Trophoblast cell (in vitro differentiated cells and primary cell): ENCODE measurements at regions not wholly inside any gene's neighbourhood (a gene's known extent, or its start where the extent isn't known, plus 50 kb on each side); places are given as distances from the start of the nearest gene placed in this dataset.
A peak's percentile ranks its signal among the peaks of the same experiment; 100 is the strongest.

Source experiments
- DNase-seq, 2 donors: peaks; one replicate each; pipeline ENCODE4 v3.0.0-alpha.2; 2016
- H2AFZ ChIP-seq: 2 replicates; pipeline ENCODE4 v1.6.1; 2013; ENCODE audit warnings: low read length, moderate library complexity, mild to moderate bottlenecking; ENCODE audit not compliant: insufficient read depth, poor library complexity
- H2AK5ac ChIP-seq: 2 replicates; pipeline ENCODE4 v1.6.1; 2013; ENCODE audit warnings: mild to moderate bottlenecking, low read length
- H2BK120ac ChIP-seq: 2 replicates; pipeline ENCODE4 v1.6.1; 2013; ENCODE audit warnings: low read length, mild to moderate bottlenecking, moderate library complexity; ENCODE audit not compliant: insufficient read depth, poor library complexity
- H2BK12ac ChIP-seq: 2 replicates; pipeline ENCODE4 v1.6.1; 2013; ENCODE audit warnings: mild to moderate bottlenecking, low read length, moderate library complexity
- H2BK5ac ChIP-seq: 2 replicates; pipeline ENCODE4 v1.6.1; 2013; ENCODE audit warnings: low read length, low read depth, moderate library complexity, mild to moderate bottlenecking; ENCODE audit not compliant: poor library complexity
- H3K14ac ChIP-seq: 2 replicates; pipeline ENCODE4 v1.6.1; 2013; ENCODE audit warnings: mild to moderate bottlenecking, low read length
- H3K18ac ChIP-seq: 2 replicates; pipeline ENCODE4 v1.6.1; 2013; ENCODE audit warnings: mild to moderate bottlenecking, low read length
- H3K23ac ChIP-seq: 2 replicates; pipeline ENCODE4 v1.6.1; 2013; ENCODE audit warnings: low read length
- H3K27ac ChIP-seq: 2 replicates; pipeline ENCODE4 v1.5.1; 2013; ENCODE audit warnings: low read depth, mild to moderate bottlenecking, inconsistent platforms, low read length, moderate library complexity
- H3K27me3 ChIP-seq: 2 replicates; pipeline ENCODE4 v1.6.1; 2013; ENCODE audit warnings: inconsistent platforms, mild to moderate bottlenecking, low read length, moderate library complexity; ENCODE audit not compliant: insufficient read depth
- H3K36me3 ChIP-seq, 2 experiments: 1 replicate in 1 of 2; 2 replicates in 1 of 2; pipeline ENCODE4 v1.6.1; 2013; ENCODE audit warnings: low read length in 2 of 2, mild to moderate bottlenecking in 2 of 2, moderate library complexity in 1 of 2; ENCODE audit not compliant: insufficient read depth in 2 of 2, control insufficient read depth in 1 of 2
- H3K4ac ChIP-seq: 2 replicates; pipeline ENCODE4 v1.6.1; 2013; ENCODE audit warnings: low read depth, mild to moderate bottlenecking, low read length, moderate library complexity
- H3K4me1 ChIP-seq, 2 experiments: 1 replicate in 1 of 2; 2 replicates in 1 of 2; pipeline ENCODE4 v1.6.1; 2013; ENCODE audit warnings: low read length in 2 of 2, mild to moderate bottlenecking in 2 of 2, moderate library complexity in 1 of 2; ENCODE audit not compliant: insufficient read depth in 2 of 2, control insufficient read depth in 1 of 2
- H3K4me2 ChIP-seq: 2 replicates; pipeline ENCODE4 v1.6.1; 2013; ENCODE audit warnings: inconsistent platforms, mild to moderate bottlenecking, low read length, moderate library complexity
- H3K4me3 ChIP-seq: 2 replicates; pipeline ENCODE4 v1.5.1; 2013; ENCODE audit warnings: mild to moderate bottlenecking, low read depth, low read length, inconsistent platforms
- H3K79me1 ChIP-seq: one replicate; pipeline ENCODE4 v1.6.1; 2013; ENCODE audit warnings: low read length
- H3K79me2 ChIP-seq: 2 replicates; pipeline ENCODE4 v1.6.1; 2013; ENCODE audit warnings: low read length, mild to moderate bottlenecking; ENCODE audit not compliant: control insufficient read depth, insufficient read depth, poor library complexity
- H3K9ac ChIP-seq: 2 replicates; pipeline ENCODE4 v1.6.1; 2013; ENCODE audit warnings: mild to moderate bottlenecking, low read length
- H3K9me3 ChIP-seq: 2 replicates; pipeline ENCODE4 v1.6.1; 2013; ENCODE audit warnings: low read depth, mild to moderate bottlenecking, control low read depth, inconsistent platforms, low read length; ENCODE audit not compliant: insufficient read depth
- H4K12ac ChIP-seq: 2 replicates; pipeline ENCODE4 v1.6.1; 2013; ENCODE audit warnings: low read depth, mild to moderate bottlenecking, low read length, moderate library complexity
- H4K8ac ChIP-seq: 2 replicates; pipeline ENCODE4 v1.6.1; 2013; ENCODE audit warnings: low read depth, mild to moderate bottlenecking, low read length, moderate library complexity
- H4K91ac ChIP-seq: one replicate; pipeline ENCODE4 v1.6.1; 2013; ENCODE audit warnings: low read depth, mild to moderate bottlenecking, low read length, moderate library complexity
- WGBS: extraction: QIAGEN DNeasy Blood & Tissue Kit; methylation state at CpG from one replicate; pipeline ENCODE4 v1.1.7; 2013; ENCODE audit warnings: missing lambda C conversion rate; ENCODE audit not compliant: insufficient read length, insufficient coverage; ENCODE audit errors: extremely low coverage; 5-methylcytosine and 5-hydroxymethylcytosine counted together

GRCh38 chr10:121690152-121690848 is 92.1 kb upstream of the FGFR2 start:
- Histone ChIP-seq H2AK5ac (no peak overlapping the region), H3K36me3 (no peaks in the 10 kb centered on the region), H3K23ac (no peak overlapping the region), H3K79me2 (no peaks in the 10 kb centered on the region), H3K27me3 (no peaks in the 10 kb centered on the region), H3K4ac (no peak overlapping the region), H3K14ac (no peak overlapping the region), H3K9me3 (no peaks in the 10 kb centered on the region), H2AFZ (no peak overlapping the region), H3K9ac (no peak overlapping the region), H2BK12ac (no peak overlapping the region), H3K79me1 (peaks cover 2% of the 10 kb centered on the region), H3K4me2 (no peak overlapping the region), H3K18ac (no peak overlapping the region), H2BK5ac (no peak overlapping the region), H4K12ac (no peak overlapping the region), H3K27ac (no peak overlapping the region), H3K4me3 (no peak overlapping the region), H4K8ac (no peak overlapping the region), H2BK120ac (no peak overlapping the region), H4K91ac (no peak overlapping the region), H3K4me1 (peaks cover 2% of the 10 kb centered on the region in 2 experiments)
- DNase-seq: no peak
- no CpG with 5 or more reads among the region's 10 CpGs for WGBS

GRCh38 chr10:121687095-121687813 is 89.0 kb upstream of the FGFR2 start:
- DNase-seq: no peak
- no peaks in the 10 kb centered on the region for H3K27me3 ChIP-seq
- no peak overlapping the region for H2BK120ac ChIP-seq
- no peak overlapping the region for H2AFZ ChIP-seq
- no peak overlapping the region for H4K91ac ChIP-seq
- no CpG with 5 or more reads among the region's 11 CpGs for WGBS
- no peak overlapping the region for H2BK5ac ChIP-seq
- no peak overlapping the region for H2BK12ac ChIP-seq
- H4K12ac ChIP-seq: no peak overlapping the region
- H2AK5ac ChIP-seq: no peak overlapping the region
- no peak overlapping the region for H3K4me2 ChIP-seq
- H3K18ac ChIP-seq: no peak overlapping the region
- H3K23ac ChIP-seq: no peak overlapping the region
- H3K36me3 ChIP-seq: no peaks in the 10 kb centered on the region
- no peaks in the 10 kb centered on the region for H3K79me2 ChIP-seq
- H3K4ac ChIP-seq: no peak overlapping the region
- no peaks in the 10 kb centered on the region for H3K79me1 ChIP-seq
- peaks cover 0 to 2% of the 10 kb centered on the region in 2 experiments for H3K4me1 ChIP-seq
- no peak overlapping the region for H3K14ac ChIP-seq
- H4K8ac ChIP-seq: no peak overlapping the region
- no peak overlapping the region for H3K9ac ChIP-seq
- H3K9me3 ChIP-seq: no peaks in the 10 kb centered on the region
- no peak overlapping the region for H3K4me3 ChIP-seq
- no peak overlapping the region for H3K27ac ChIP-seq

GRCh38 chr10:121684276-121684675 is 86.0 kb upstream of the FGFR2 start:
- DNase-seq: peak; percentile 70 to 97
- Histone ChIP-seq H4K91ac (no peak overlapping the region), H3K9ac (no peak overlapping the region), H3K79me2 (no peaks in the 10 kb centered on the region), H3K27ac (no peak overlapping the region), H2BK120ac (no peak overlapping the region), H3K4me1 (peaks cover 0 to 4% of the 10 kb centered on the region in 2 experiments), H3K36me3 (no peaks in the 10 kb centered on the region), H3K4me2 (no peak overlapping the region), H3K23ac (no peak overlapping the region), H3K4ac (no peak overlapping the region), H2AFZ (no peak overlapping the region), H2BK12ac (no peak overlapping the region), H3K18ac (no peak overlapping the region), H4K12ac (no peak overlapping the region), H4K8ac (no peak overlapping the region), H3K9me3 (peaks cover 1% of the 10 kb centered on the region), H3K14ac (no peak overlapping the region), H3K79me1 (no peaks in the 10 kb centered on the region), H3K27me3 (no peaks in the 10 kb centered on the region), H2BK5ac (no peak overlapping the region), H2AK5ac (no peak overlapping the region), H3K4me3 (no peak overlapping the region)
- 100% methylated on average over 1 of the region's 8 CpGs for WGBS

- no peak overlapping the region for H2BK12ac ChIP-seq
- no peaks in the 10 kb centered on the region for H3K36me3 ChIP-seq
- no peak overlapping the region for H4K12ac ChIP-seq
- no peak overlapping the region for H2AFZ ChIP-seq
- no peak overlapping the region for H3K18ac ChIP-seq
- no peaks in the 10 kb centered on the region for H3K27me3 ChIP-seq
- peaks cover 2% of the 10 kb centered on the region for H3K9me3 ChIP-seq
- no CpG with 5 or more reads among the region's 7 CpGs for WGBS
- H3K27ac ChIP-seq: no peak overlapping the region
- H3K4me1 ChIP-seq: peaks cover 0 to 4% of the 10 kb centered on the region in 2 experiments
- no peak overlapping the region for H4K8ac ChIP-seq
- no peak overlapping the region for H3K4me2 ChIP-seq
- no peak overlapping the region for H3K9ac ChIP-seq
- no peak overlapping the region for H4K91ac ChIP-seq
- no peak overlapping the region for H2BK120ac ChIP-seq
- no peak overlapping the region for H2AK5ac ChIP-seq
- H3K79me2 ChIP-seq: no peaks in the 10 kb centered on the region
- H3K79me1 ChIP-seq: no peaks in the 10 kb centered on the region
- H2BK5ac ChIP-seq: no peak overlapping the region
- no peak overlapping the region for H3K4me3 ChIP-seq
- DNase-seq: peak; percentile 98 to 99
- no peak overlapping the region for H3K14ac ChIP-seq
- H3K4ac ChIP-seq: no peak overlapping the region
- H3K23ac ChIP-seq: no peak overlapping the region
These were observed 85.6 kb upstream of the FGFR2 start for GRCh38 chr10:121683816-121684215.
